IMR-90 (cell line): ENCODE measurements at regions not wholly inside any gene's neighbourhood (a gene's known extent, or its start where the extent isn't known, plus 50 kb on each side); places are given as distances from the start of the nearest gene placed in this dataset.

ENCODE experiments used
- CTCF ChIP-seq: conservative IDR thresholded peaks from 2 replicates; pipeline ENCODE4 v1.5.1; 2012; ENCODE audit warnings: mild to moderate bottlenecking, low read depth, low read length, improper control_type of control experiment
- FOS ChIP-seq: fragments of 150-350 bp; IDR thresholded peaks from 2 replicates; pipeline ENCODE4 v1.6.1; 2016; ENCODE audit warnings: low read depth, low read length
- POLR2A ChIP-seq: IDR thresholded peaks from 2 replicates; pipeline ENCODE4 v1.6.1; 2012; ENCODE audit warnings: mild to moderate bottlenecking, low read depth, low read length

GRCh38 chr5:167726642-167727041 is 564.8 kb upstream of the WWC1 start:
- TF ChIP-seq FOS (no peak), CTCF (no peak), POLR2A (no peak)
